ENCODE measurements at regions not wholly inside any gene's neighbourhood (a gene's known extent, or its start where the extent isn't known, plus 50 kb on each side); places are given as distances from the start of the nearest gene placed in this dataset.

DNA sequence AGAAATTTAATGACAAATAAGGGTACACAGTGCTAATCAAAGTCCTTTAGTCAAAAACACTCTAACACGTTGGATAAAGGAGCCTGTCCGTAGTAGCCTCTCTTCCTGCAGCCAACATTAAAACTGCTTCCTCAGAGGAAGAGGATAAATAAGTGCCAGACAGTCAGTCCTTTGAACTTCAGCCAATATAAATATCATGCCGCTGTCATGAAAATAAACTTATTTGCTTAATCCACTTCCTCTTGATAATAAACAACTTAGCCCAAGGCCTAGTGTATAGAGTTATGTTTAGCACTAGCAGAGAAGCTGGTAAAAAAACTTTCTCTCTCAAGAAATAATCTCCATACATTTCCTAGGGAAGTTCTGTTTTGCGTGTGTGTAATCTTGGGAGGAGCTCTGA lies 196.7 kb downstream of the HS3ST1 start:
- DNase-seq (ENCODE audit: low spot score) (no peak), ATAC-seq (ENCODE audit: insufficient number of reproducible peaks, low FRiP score, low read depth) (no peak)
- H3K36me3 ChIP-seq, result no peaks in the 10 kb centered on the region
- H3K27ac ChIP-seq, result no peak overlapping the region
- no peaks in the 10 kb centered on the region for H3K4me1 ChIP-seq (ENCODE audit: control insufficient read depth in 1 of 2, low read depth in 2 of 2)
- H3K4me3 ChIP-seq, result no peak overlapping the region
- H3K9me3 ChIP-seq, result no peaks in the 10 kb centered on the region
- H3K27me3 ChIP-seq (replicated peaks; ENCODE audit: insufficient read depth), result no peaks in the 10 kb centered on the region
- TF ChIP-seq, protein P1, sequence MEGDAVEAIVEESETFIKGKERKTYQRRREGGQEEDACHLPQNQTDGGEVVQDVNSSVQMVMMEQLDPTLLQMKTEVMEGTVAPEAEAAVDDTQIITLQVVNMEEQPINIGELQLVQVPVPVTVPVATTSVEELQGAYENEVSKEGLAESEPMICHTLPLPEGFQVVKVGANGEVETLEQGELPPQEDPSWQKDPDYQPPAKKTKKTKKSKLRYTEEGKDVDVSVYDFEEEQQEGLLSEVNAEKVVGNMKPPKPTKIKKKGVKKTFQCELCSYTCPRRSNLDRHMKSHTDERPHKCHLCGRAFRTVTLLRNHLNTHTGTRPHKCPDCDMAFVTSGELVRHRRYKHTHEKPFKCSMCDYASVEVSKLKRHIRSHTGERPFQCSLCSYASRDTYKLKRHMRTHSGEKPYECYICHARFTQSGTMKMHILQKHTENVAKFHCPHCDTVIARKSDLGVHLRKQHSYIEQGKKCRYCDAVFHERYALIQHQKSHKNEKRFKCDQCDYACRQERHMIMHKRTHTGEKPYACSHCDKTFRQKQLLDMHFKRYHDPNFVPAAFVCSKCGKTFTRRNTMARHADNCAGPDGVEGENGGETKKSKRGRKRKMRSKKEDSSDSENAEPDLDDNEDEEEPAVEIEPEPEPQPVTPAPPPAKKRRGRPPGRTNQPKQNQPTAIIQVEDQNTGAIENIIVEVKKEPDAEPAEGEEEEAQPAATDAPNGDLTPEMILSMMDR (IDR thresholded peaks at IDR 0.05), result no peak

DNA sequence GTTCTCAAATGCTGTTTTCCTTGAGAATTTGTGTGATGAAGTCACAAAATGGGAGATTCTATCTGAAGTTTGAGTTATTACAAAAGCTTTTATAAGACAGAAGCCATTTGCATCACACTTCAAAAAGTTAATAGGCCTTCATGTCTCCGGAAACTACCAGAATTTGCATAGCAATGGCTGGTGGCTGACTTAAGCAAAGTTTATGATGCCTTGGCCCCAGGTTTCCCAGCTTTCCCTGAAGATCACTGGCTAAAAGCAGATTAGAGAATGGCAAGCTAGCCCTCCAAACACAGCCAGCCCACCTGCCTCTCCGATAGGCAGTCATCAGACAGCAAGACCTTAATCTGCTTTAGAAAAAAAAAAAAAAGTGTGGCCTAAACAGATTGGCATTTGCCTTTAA lies 197.8 kb downstream of the HS3ST1 start:
- Histone ChIP-seq H3K36me3 (no peaks in the 10 kb centered on the region), H3K4me1 (ENCODE audit: control insufficient read depth in 1 of 2, low read depth in 2 of 2) (no peaks in the 10 kb centered on the region), H3K27ac (no peak overlapping the region), H3K4me3 (no peak overlapping the region), H3K27me3 (replicated peaks; ENCODE audit: insufficient read depth) (no peaks in the 10 kb centered on the region), H3K9me3 (no peaks in the 10 kb centered on the region)
- no peak for ATAC-seq (ENCODE audit: insufficient number of reproducible peaks, low FRiP score, low read depth)
- TF ChIP-seq, protein P1 (IDR thresholded peaks at IDR 0.05), result no peak
- DNase-seq (ENCODE audit: low spot score), result no peak

- H3K27me3 ChIP-seq (replicated peaks; ENCODE audit: insufficient read depth), result no peaks in the 10 kb centered on the region
- no peaks in the 10 kb centered on the region for H3K9me3 ChIP-seq
- H3K4me1 ChIP-seq (ENCODE audit: control insufficient read depth in 1 of 2, low read depth in 2 of 2), result no peaks in the 10 kb centered on the region
- DNase-seq (ENCODE audit: low spot score), result no peak
- no peak overlapping the region for H3K4me3 ChIP-seq
- ATAC-seq (ENCODE audit: insufficient number of reproducible peaks, low FRiP score, low read depth), result no peak
- no peak overlapping the region for H3K27ac ChIP-seq
- TF ChIP-seq, protein P1 (IDR thresholded peaks at IDR 0.05), result no peak
- H3K36me3 ChIP-seq, result no peaks in the 10 kb centered on the region
These were observed 200.2 kb downstream of the HS3ST1 start for GRCh38 chr4:11228530-11228929.

- no peak overlapping the region for H3K27ac ChIP-seq
- no peaks in the 10 kb centered on the region for H3K27me3 ChIP-seq (replicated peaks; ENCODE audit: insufficient read depth)
- H3K9me3 ChIP-seq, result no peaks in the 10 kb centered on the region
- TF ChIP-seq, protein P1 (IDR thresholded peaks at IDR 0.05), result no peak
- no peak for DNase-seq (ENCODE audit: low spot score)
- ATAC-seq (ENCODE audit: insufficient number of reproducible peaks, low FRiP score, low read depth), result no peak
- no peaks in the 10 kb centered on the region for H3K36me3 ChIP-seq
- H3K4me1 ChIP-seq (ENCODE audit: control insufficient read depth in 1 of 2, low read depth in 2 of 2), result no peaks in the 10 kb centered on the region
- no peak overlapping the region for H3K4me3 ChIP-seq
These were observed 205.4 kb downstream of the HS3ST1 start for GRCh38 chr4:11223311-11223710.

DNA sequence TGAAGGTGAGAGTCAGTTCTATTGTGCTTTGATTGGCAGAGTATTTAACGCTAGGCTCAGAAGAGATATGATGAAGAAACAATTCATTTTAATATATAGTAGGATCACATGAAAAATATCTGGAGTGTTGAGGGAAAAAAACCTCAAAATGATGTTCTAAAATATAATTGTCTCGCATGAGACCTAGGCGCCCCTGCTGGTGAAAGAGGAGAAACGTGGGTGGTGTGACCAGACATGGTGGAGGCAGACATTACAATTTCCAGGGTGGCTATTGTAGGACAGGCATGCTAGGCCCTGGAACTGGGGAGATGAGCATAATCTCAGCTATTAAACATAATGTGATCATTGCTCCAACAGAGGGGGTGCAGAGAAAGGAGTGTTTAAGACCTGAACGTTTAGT lies 210.0 kb downstream of the HS3ST1 start:
- Histone ChIP-seq H3K4me3 (no peak overlapping the region), H3K4me1 (ENCODE audit: control insufficient read depth in 1 of 2, low read depth in 2 of 2) (no peaks in the 10 kb centered on the region), H3K36me3 (no peaks in the 10 kb centered on the region), H3K9me3 (no peaks in the 10 kb centered on the region), H3K27me3 (replicated peaks; ENCODE audit: insufficient read depth) (no peaks in the 10 kb centered on the region), H3K27ac (no peak overlapping the region)
- TF ChIP-seq, protein P1 (IDR thresholded peaks at IDR 0.05), result no peak
- ATAC-seq (ENCODE audit: insufficient number of reproducible peaks, low FRiP score, low read depth) (no peak), DNase-seq (ENCODE audit: low spot score) (no peak)
